ENCODE measurements at regions not wholly inside any gene's neighbourhood (a gene's known extent, or its start where the extent isn't known, plus 50 kb on each side); places are given as distances from the start of the nearest gene placed in this dataset.

DNA sequence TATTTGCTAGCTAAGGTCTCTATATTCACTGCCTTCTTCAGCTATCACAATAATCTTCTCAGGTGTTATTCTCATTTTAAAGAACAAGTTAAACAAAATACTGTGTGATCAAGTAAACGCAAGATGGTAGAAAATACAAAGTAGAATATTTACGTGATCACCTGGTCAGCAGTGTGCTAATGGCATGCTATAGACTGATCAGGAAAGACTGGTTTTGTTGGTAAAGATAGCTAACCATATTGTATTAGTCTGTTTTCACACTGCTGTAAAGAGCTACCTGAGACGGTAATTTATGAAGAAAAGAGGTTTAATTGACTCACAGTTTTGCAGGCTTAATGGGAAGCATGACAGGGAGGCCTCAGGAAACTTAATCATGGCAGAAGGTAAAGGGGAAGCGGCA is 50.4 kb downstream of the ZBTB38 start:
- no peak for DNase-seq (ENCODE audit: low read depth)

DNA sequence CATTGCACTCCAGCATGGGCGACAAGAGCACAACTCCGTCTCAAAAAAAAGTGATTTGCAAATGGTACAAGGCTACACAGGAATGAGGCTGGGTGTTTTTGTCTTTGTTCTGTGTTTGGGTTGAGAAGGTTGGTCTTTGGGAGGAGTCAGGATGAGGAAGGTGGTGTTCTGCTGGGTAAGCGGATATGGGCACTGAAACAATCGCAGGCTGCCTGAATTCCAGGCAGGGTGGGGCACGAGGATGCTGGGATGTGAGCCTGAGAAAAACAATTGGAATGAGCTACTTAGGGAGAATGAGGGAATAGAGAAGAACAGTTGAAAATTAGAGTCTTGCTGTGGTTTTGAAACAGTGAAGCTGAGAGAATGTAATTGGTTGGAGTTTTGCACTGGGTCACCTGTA is 51.6 kb downstream of the ZBTB38 start:
- no peak for DNase-seq (ENCODE audit: low read depth)

DNA sequence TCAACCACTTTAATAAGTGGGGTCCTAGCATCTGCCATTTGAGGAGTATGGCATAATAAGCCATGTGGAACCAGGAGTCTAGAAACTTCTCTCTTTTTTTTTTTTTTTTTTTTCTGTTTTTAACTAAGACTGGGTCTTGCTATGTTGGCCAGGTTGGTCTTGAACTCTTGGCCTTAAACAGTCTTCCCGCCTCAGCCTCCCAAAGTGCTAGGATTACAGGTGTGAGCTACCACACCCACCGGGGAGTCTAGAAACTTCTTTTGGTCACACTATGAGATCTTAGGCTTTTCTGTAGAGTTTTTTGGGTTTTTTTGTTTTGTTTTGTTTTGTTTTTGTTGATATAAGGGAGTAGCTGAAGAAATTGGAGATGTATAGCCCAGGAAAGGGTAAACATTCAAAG is 52.9 kb downstream of the ZBTB38 start:
- DNase-seq (ENCODE audit: low read depth) = no peak

DNA sequence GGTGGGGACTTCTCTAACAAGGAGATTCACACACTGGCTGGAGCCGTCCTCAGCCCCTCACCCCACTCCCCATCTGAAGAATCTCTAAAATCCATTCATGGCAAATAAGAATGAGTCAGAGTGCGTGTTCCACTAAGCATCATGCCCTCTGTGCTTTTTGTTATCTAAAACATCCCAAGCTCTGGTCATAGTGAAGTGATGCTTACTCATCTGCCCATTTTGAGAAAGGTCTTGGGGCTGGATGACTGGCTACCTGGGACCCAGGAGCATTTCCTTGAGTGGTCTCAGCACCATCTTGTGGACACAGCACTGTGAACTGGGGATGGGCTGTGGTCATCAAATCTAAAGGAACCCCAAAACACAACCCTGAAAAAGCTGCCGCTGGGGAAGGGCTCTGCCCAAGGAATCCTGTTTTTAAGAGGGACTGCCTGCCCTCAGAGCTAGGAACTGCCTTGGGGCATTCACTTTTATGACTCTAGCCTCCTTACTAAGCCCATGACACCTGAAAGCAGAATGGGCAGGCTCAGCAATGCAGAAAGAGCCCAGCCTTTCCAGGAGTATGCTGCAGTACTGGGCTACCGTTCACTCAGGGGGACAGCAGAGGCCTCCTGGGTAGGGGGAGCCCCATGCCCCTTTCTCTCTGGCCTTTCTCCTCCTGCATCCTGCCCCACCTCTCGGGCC is 53.5 kb downstream of the ZBTB38 start:
- DNase-seq (ENCODE audit: low read depth) = peak; percentile 77

DNA sequence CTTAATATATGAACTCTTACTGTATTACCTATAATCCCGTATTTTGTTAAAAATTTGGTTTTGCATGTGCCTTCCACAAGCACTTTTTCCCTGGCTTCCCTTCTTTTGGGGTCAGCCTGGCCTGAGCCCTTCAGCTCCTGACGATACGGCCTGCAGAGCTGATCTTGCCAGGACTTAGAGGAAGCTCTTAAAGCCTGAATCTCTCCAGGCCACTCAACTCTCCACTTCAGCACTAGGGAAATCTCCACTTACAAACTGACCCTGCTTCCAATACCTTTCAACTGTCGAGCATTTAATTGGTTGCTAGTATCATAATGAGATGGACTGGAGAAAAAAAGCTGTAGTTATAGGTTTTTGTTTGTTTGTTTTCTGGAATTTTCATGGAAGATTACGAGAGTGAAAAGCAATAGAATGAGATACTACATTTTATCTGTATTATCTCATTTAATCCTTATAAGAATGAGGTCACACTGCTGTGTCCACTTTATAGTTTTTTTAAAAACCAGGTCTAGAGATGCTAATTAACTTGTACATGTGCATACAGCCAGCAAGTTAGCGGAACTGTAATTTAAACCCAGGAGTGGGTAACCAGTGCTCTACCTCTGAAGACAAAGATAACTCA is 54.8 kb downstream of the ZBTB38 start:
- DNase-seq (ENCODE audit: low read depth) = no peak

DNA sequence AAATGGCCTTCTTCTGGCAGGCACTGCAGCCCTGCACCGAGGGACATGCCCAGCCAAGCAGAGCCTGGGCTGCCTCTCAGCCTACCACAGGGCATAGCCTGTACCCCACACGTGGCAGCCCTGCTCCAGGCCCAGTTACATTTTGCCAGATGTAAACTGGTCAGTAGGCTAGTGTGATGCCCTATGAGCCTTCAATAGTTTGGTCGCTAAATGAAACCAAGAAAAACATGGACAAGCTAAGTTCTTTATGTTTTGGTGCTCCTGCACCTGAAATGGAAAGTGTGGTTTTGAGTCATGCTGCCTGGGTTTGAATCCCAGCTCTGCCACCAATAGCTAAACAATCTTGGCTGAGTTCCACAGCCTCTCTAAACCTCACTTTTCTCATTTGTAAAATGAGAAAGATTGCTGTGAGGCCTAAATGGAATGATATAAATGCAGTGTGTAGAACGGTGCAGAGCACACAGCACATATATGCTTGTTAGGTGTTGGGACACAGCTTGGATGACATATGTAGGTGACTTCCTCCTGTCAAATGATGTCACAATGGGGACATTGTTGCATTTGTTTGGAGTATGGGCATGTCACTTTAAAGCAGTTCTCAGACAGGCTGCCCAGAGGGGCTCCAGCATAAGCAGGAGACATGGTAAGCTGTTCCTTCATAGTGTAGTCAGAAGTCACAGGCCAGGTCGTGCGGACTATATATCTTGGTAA is 57.4 kb downstream of the ZBTB38 start:
- DNase-seq (ENCODE audit: low read depth) = no peak

DNA sequence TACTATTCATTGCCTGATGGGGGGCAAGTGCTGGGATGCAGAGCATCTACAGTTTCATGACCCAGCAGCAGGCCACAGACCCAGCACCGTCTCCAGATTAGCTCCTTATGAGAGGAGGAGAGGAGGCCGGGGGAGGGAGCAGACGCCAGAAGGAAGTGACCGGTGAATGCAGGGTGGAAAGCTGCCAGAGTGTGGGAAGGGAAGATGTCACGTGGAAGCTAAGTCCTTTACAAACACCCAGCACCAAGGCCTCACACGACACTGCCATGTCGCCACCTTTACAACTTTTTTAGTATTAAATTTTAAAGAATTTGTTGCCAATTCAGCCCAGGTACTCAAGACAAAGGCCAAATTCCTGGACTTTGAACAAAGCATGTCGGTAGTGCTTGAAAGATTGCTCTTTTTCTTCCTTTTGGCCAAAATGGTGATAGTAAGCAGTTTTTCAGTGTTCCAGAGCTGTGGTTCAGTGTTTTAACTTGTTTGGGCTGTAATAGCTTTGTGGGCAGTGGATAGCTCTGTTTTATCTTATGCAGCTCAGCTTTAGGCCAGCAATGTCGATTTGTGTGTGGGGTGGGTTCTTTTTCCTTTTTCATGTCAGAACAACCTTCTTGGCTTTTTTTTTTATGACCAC is 58.2 kb downstream of the ZBTB38 start:
- DNase-seq (ENCODE audit: low read depth) = no peak

DNA sequence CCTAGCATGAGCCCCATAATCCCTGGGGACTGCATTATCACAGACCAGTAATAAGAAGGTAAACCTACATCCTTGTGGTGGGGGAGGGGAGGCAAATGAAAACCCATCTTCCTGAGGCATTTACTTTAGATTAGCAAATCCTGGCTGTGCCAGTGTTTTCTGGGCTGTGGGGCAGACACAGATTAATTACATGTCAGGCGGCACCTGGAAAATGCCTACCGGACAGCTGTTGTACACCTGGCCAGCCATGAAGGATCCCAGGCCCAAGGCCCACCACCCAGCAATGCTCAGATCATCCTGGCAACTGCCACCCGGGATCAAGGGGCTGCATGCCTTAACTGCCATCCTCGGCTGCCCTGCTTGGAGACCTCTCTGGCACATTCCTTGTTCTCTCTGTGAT is 59.1 kb upstream of the RASA2 start:
- no peak for DNase-seq (ENCODE audit: low read depth)

DNA sequence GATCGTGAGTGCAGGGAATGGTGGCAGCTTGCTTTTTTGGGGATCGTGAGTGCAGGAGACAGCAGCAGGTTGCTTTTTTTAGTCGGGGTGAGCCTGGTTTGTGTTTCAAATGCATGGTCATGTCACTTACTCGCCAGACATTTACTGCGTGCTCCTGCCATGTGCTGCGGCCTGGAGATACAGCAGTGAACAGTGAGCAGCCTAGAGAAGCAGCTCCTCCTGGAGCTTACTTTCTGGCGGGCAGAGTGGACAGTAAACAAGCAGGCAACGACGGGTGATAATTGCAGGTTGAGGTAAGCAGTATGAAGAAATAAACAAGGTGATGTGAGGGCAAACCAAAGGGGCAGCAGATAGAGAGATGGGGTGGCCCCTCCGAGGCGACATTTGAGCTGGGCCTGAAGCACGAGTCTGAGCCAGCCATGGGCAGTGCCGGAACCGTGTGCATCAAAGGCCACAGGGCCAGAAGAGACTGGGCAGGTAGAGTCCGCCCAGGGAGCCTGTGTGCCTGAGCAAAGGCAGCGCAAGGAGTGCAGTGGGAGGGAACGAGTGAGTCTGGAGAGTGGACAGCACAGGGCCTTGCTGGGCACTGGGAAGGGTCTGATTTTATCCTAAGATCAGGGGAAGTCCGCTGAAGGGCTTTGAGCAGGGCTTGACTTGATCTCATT is 57.3 kb upstream of the RASA2 start:
- no peak for DNase-seq (ENCODE audit: low read depth)

DNA sequence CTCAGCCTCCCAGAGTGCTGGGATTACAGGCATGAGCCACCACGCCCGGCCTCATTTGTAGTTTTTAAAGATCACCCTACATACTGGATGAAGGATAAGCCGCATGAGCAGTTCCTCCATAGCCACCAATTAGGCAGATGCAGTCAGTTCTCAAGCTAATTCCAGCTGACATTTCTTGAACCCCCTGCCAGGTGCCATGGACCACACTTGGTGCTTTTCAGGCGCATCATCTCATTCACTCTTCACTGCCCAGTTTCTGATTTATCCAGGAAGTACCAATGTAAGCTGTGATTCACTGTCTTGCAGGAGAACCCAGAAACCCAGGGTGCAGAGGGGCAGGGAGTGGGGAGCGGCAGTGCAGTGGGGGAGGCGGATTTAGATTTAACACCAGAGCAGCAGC is 56.5 kb upstream of the RASA2 start:
- no peak for DNase-seq (ENCODE audit: low read depth)

DNA sequence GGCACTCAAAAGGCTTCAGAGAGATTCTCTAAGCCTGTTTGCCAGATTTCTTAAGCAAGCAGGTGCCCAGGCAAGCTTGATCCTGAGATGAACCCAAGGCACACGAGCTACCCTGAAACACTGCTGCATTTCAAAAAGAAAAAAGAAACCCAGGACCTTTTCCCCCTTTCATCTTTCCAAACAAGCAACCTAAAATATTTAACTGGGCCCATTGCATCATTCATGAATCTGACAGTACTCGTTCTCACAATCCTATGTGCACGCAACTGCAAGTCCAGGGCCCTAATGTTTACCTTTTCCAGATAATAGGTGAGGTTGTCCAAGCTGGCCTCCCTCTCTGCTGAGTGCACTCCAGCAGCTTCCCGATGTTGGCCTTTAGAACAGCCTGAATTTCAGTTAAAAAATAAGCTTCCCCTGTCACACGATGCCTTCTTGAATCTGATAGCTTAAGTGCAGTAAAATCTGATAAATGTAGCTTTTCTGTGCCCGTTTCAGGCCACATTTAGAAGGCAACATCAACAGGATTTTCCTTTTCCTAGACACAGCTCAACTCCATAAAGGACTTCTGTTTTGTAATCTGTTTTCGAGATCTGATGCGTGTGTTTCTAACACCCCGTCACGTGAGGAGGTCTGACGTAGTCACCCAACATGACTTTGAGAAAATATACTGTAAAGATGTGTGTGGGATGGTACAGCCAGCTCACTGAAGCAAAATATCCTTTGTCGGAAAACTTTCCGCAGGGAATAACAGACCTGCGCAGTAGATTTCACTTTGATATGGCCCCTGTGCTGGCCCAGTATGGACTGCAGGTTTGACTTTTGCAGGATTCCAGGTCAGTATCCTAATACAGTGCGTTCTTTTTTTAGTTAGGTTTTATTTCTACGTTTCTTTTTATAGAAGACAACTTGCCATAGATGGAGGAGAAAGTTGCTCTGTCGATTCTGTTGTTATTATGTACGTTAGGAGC is 55.1 kb upstream of the RASA2 start:
- no peak for DNase-seq (ENCODE audit: low read depth)

DNA sequence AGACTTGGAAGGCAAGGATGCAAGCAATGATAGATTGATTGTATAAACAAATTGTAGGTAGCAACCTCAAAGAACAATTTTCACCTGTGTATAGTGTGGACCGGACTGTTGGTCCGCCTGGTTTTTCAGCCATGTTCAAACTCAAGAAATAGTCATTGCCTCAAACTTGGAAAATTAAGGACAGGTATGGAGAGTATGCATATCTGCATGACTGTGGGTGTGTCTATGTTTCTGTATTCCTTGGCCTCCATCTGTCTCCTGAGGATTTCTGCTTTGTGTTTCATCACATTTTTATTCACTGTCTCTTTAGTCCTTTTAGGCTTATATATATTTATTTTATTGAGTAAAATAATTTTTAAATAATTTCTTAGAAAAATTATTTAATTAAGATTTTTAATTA is 53.9 kb upstream of the RASA2 start:
- DNase-seq (ENCODE audit: low read depth) = no peak

DNA sequence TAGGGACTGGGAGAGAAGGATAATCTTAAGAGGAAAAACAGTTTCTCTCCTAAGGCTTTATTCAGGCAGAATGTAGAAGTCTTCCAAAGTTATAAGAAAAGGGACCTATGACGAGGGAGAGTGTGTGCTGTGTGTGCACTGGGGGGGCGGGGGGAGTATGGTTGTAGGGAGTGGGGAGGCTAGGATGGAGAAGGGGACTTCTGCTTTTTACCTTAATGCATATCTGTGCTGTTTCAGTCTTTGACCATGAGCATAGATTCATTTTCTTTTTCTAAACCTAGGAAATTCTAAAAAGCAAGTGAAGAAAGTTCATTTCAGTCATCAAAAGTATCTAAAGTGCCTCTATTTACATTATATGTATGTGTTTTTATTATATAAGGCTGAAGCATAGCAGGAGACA is 52.6 kb upstream of the RASA2 start:
- no peak for DNase-seq (ENCODE audit: low read depth)

DNA sequence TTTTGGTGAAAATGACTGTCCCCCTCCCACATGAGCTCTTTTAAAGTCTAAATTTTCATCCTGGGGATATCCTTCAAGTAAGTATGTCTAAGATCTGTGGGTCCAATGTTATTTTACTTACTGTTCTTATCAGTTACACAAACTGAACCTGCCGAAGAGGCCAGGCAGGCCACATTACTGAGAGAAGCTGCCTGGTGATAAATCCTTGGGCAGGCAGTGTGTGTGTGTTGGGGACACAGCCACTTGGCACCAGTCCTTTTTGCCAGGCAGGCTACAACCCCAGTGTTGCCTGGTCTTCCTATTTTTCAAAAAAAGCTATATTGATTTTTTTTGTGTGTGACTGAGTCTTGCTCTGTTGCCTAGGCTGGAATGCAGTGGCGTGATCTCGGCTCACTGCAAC is 50.6 kb upstream of the RASA2 start:
- DNase-seq (ENCODE audit: low read depth) = no peak

Measured in non-pigmented ciliary epithelial cell (primary cell).